Heart right ventricle (tissue), 16 donors: ENCODE measurements at regions not wholly inside any gene's neighbourhood (a gene's known extent, or its start where the extent isn't known, plus 50 kb on each side); places are given as distances from the start of the nearest gene placed in this dataset.

Experiments
- ATAC-seq, 8 donors: fragments of 200-7000 bp; cut with Tn5 transposase; one replicate each; pipeline ENCODE4 v1.9.1; 2020; ENCODE audit warnings: mild to moderate bottlenecking in 8 of 8, moderate library complexity in 8 of 8, moderate number of reproducible peaks in 1 of 8
- DNase-seq, 2 donors: peaks; one replicate each; pipeline ENCODE4 v3.0.0-alpha.2; 2020
- H3K27ac ChIP-seq, 10 donors: fragments of 200-600 bp; sonication (generic) in 2 of 10; one replicate each; pipeline versions ENCODE4 v1.5.0 to v1.8.0; 2020 to 2022; ENCODE audit warnings: mild to moderate bottlenecking in 3 of 10
- H3K27me3 ChIP-seq, 7 donors: fragments of 200-600 bp; one replicate each; pipeline ENCODE4 v1.8.0; 2021 to 2022; ENCODE audit warnings: mild to moderate bottlenecking in 2 of 7
- H3K36me3 ChIP-seq, 9 donors: fragments of 200-600 bp; sonication (generic) in 1 of 9; one replicate each; pipeline versions ENCODE4 v1.5.0 to v1.8.0; 2020 to 2022; ENCODE audit warnings: mild to moderate bottlenecking in 2 of 9
- H3K4me1 ChIP-seq, 9 donors: fragments of 200-600 bp; sonication (generic) in 1 of 9; one replicate each; pipeline versions ENCODE4 v1.5.0 to v1.8.0; 2020 to 2022; ENCODE audit warnings: mild to moderate bottlenecking in 4 of 9
- H3K4me3 ChIP-seq, 10 donors: fragments of 200-600 bp; sonication (generic) in 2 of 10; one replicate each; pipeline versions ENCODE4 v1.5.0 to v1.8.0; 2020 to 2022; ENCODE audit warnings: mild to moderate bottlenecking in 7 of 10, moderate library complexity in 2 of 10
- H3K9me3 ChIP-seq, 11 donors: fragments of 200-600 bp in 10 of 11; sonication (generic) in 2 of 11; one replicate each; pipeline versions ENCODE4 v1.5.0 to v1.8.0; 2013 to 2022; ENCODE audit warnings: mild to moderate bottlenecking in 2 of 11, control low read depth in 1 of 11, moderate library complexity in 1 of 11
- CTCF ChIP-seq, 9 donors: fragments of 200-600 bp; sonication (generic) in 2 of 9; IDR thresholded peaks; one replicate each; pipeline versions ENCODE4 v1.5.0 to v1.8.0; 2021 to 2022; ENCODE audit warnings: antibody characterized with exemption in 9 of 9, mild to moderate bottlenecking in 5 of 9, moderate library complexity in 1 of 9
- WGBS, 2 donors: extraction: QIAGEN DNeasy Blood & Tissue Kit; methylation state at CpG; one replicate each; pipeline ENCODE4 v1.1.7; 2013; ENCODE audit warnings: inconsistent platforms in 1 of 2; 5-methylcytosine and 5-hydroxymethylcytosine counted together
- intact Hi-C, 10 donors: fragments of 100-400 bp; cut with DNase I; formaldehyde crosslinking; loops; one replicate each; pipeline versions ENCODE4 v1.11.1 to v1.14.2; 2022
- donor health status: Arrhythmogenic right ventricular cardiomyopathy.
- donor health status: ischemic (EF 13 %, LVEDD 7.1; RV severe dilation, severe dysfunction).
- donor health status: healthy with polysubstance abuse.
- donor health status: DM: no; HTN: yes; CAD: no.
- donor health status: DM: no; HTN: no; CAD: no.
- donor health status: ischemic (EF 25% LVEDD 6.9; RV normal size, moderate dysfunction).
- donor health status: ischemic (EF 25% LVEDD 5.7; RV mildly dilated, moderate dysfunction).
- donor health status: healthy.
- donor health status: DM: yes; HTN: yes; CAD: no.
- donor health status: Ischemic cardiomyopathy.
- donor health status: ischemic (EF 35%, LVEDD 5.7; RV mildly dilated, moderate dysfunction).
- donor health status: nonischemic (EF 11% LVEDD 7.7; RV severe dilation, severe dysfunction).
- donor health status: DM: yes; HTN: yes; CAD: no.
- donor health status: PGD.
- donor health status: ischemic (EF 29% LVEDD 5.4; RV normal size, mild dysfunction).
- donor health status: nonischemic (EF 23%, LVEDD 6.1; RV moderate dilation, normal function).

- no peak overlapping the region for H3K27ac ChIP-seq
- no peak overlapping the region for H3K4me3 ChIP-seq
- no peak for TF ChIP-seq CTCF (IDR thresholded peaks at IDR 0.05)
- ATAC-seq (no peak), DNase-seq (no peak)
- H3K4me1 ChIP-seq, result no peaks in the 10 kb centered on the region
- intact Hi-C loops, result no loop called here
- 66 to 73% methylated on average over 3 of the region's 3 CpGs for WGBS, 2 donors
- peaks cover 0 to 29% (median 6%) of the 10 kb centered on the region in 7 donors for H3K27me3 ChIP-seq
- no peaks in the 10 kb centered on the region for H3K36me3 ChIP-seq
- no peaks in the 10 kb centered on the region for H3K9me3 ChIP-seq
These were observed 1358.2 kb upstream of the TMEM132C start for GRCh38 chr12:126908765-126909142.

- 74 to 83% methylated on average over 7 of the region's 7 CpGs for WGBS, 2 donors
- intact Hi-C loops, result no loop called here
- ATAC-seq, result no peak
These were observed 1356.4 kb upstream of the TMEM132C start for GRCh38 chr12:126910570-126910969.

GRCh38 chr12:126912111-126912510, 1354.9 kb upstream of the TMEM132C start:
- no peak overlapping the region for H3K4me3 ChIP-seq
- DNase-seq (no peak), ATAC-seq (no peak)
- H3K4me1 ChIP-seq, result no peaks in the 10 kb centered on the region
- H3K36me3 ChIP-seq, result no peaks in the 10 kb centered on the region
- WGBS, 2 donors, result 80 to 85% methylated on average over 6 of the region's 6 CpGs
- H3K27me3 ChIP-seq, result peaks cover 0 to 10% (median 0%) of the 10 kb centered on the region in 7 donors
- no peaks in the 10 kb centered on the region for H3K9me3 ChIP-seq
- no peak for TF ChIP-seq CTCF (IDR thresholded peaks at IDR 0.05)
- no peak overlapping the region for H3K27ac ChIP-seq
- intact Hi-C loops, result no loop called here

More at GRCh38 chr12:126910570-126910969, 1356.4 kb upstream of the TMEM132C start:
- TF ChIP-seq CTCF (IDR thresholded peaks at IDR 0.05), result no peak
- Histone ChIP-seq H3K4me1 (no peaks in the 10 kb centered on the region), H3K4me3 (no peak overlapping the region), H3K27ac (no peak overlapping the region), H3K9me3 (no peaks in the 10 kb centered on the region), H3K36me3 (no peaks in the 10 kb centered on the region), H3K27me3 (peaks cover 0 to 14% (median 0%) of the 10 kb centered on the region in 7 donors)
- no peak for DNase-seq

- Histone ChIP-seq H3K36me3 (no peaks in the 10 kb centered on the region), H3K27me3 (peaks cover 0 to 6% (median 0%) of the 10 kb centered on the region in 7 donors), H3K4me1 (no peaks in the 10 kb centered on the region), H3K9me3 (peaks cover 0 to 9% (median 0%) of the 10 kb centered on the region in 11 donors), H3K4me3 (no peak overlapping the region), H3K27ac (no peak overlapping the region)
- no peak for TF ChIP-seq CTCF (IDR thresholded peaks at IDR 0.05)
- intact Hi-C loops, result no loop called here
- DNase-seq, result no peak
- WGBS, 2 donors, result 61 to 66% methylated on average over 5 of the region's 5 CpGs
- no peak for ATAC-seq
These were observed 1352.7 kb upstream of the TMEM132C start for GRCh38 chr12:126914170-126914793.
